NCI-H2171 treated with DMSO at 0.1 percent for 48 hours (cell line): ENCODE measurements at regions not wholly inside any gene's neighbourhood (a gene's known extent, or its start where the extent isn't known, plus 50 kb on each side); places are given as distances from the start of the nearest gene placed in this dataset.
"Not testable (repeated sequence)": the region's sequence is repeated elsewhere in the genome, so short reads cannot be mapped to it uniquely, and the experiment has no call there.

Experiments
- DNase-seq: peaks from one replicate; lab custom pipeline; 2025; lab: John Stamatoyannopoulos, UW

DNA sequence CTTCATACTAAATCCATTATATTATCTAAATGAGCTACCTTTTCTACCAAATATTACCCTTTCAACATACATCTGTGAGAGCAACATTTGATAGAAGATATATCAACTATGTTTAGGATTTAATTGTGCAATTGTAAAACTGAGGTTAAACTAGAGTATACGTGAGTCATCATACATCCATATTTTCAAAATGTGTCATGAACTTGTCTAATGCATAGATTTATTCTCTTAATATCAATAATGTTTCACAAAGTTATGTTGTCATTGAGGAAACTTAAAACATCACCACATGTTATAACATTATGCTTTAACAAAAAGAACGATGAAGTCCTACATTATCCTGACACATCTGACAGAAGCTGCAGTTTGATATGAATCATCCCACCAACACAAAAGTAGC lies 645.5 kb upstream of the NOVA1 start:
- no peak for DNase-seq

GRCh38 chr14:27245947-27246346 lies 648.1 kb upstream of the NOVA1 start:
- DNase-seq: no peak

GRCh38 chr14:27253966-27254365 lies 656.1 kb upstream of the NOVA1 start:
- DNase-seq: no peak

- no peak for DNase-seq
Observed at GRCh38 chr14:27256805-27257204, 659.0 kb upstream of the NOVA1 start.

DNA sequence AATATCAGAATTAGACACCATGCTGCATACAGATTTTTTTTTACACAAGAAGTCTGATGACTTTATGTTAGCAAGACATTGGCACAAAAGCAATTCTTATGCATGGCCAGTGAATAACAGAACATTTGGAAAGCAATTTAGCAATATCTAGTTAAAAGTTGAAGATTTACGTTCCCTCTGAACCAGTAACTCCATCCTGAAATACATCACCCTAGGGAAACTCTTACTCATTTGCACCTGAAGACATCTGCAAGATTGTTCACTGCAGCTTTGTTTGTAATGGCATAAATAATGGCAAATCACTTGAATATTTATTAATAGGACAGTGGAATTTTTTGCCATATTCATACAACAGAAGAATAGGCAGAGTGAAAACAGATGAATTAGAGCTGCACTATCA lies 670.0 kb upstream of the NOVA1 start:
- no peak for DNase-seq

- DNase-seq: no peak
Observed at GRCh38 chr14:27270716-27271115, 672.9 kb upstream of the NOVA1 start.

DNA sequence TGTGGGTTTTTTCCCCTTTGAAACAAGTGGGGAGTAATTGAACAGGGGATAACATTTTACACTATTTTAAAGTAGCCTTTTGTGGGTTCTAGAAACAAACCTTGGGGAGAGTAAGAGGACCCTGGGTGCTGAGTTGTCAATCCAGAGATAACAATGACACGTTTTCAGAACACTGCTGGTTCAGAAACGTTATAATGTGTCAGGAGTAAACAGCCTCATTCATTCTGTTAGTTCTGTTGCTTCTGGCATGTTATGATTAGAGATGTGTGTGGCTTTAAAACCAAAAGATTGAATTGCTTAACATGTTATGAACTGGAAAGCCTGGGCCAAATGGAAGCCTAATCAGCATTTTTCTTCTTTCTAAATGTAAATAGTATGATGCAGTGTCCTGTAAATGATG lies 680.5 kb upstream of the NOVA1 start:
- DNase-seq: no peak

GRCh38 chr14:27305441-27305945 lies 707.7 kb upstream of the NOVA1 start:
- no peak for DNase-seq

GRCh38 chr14:27312730-27313129 lies 714.9 kb upstream of the NOVA1 start:
- not testable (repeated sequence) for DNase-seq

DNA sequence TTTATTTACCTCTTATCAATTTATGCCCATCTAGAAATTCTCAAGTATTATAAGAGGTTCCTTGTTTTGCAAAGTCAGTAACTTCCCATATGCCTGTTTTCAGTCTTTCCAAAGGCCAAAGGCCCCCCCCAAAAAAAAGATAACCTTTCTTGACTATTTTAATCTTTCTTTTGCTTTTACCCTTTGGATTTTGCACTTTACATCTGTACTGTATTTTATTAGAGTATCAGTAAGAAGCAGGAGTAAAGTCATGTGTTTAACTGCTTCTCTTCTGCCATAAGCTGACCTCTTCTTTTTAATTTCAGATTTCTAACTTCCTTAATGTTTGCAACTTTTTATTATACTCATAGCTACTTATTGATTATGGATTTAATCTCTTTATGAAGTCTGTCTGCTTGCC lies 716.4 kb upstream of the NOVA1 start:
- no peak for DNase-seq

DNA sequence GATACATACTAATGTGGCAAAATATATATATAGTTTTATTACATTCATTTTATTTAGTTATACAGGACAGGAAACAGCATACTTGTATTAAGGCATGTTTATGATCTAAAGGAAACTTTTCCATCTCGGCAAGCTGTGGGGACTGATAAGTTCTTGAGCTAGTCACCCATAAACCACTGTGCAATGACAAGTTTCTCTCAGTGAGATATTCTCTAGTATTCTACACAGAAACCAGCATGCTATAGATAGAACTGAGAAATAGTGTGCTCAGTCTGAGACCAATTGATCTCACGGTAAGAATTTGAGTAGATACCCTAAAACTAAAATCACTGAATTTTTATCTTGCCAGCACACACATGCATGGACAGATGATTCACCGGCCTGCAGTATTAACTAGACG lies 717.6 kb upstream of the NOVA1 start:
- DNase-seq: no peak

GRCh38 chr14:27315947-27316346 lies 718.1 kb upstream of the NOVA1 start:
- DNase-seq: no peak

- DNase-seq: no peak
Observed at GRCh38 chr14:27318774-27319420, 721.1 kb upstream of the NOVA1 start.

GRCh38 chr14:27320261-27320660 lies 722.4 kb upstream of the NOVA1 start:
- no peak for DNase-seq

GRCh38 chr14:27327095-27327494 lies 729.3 kb upstream of the NOVA1 start:
- DNase-seq: no peak

DNA sequence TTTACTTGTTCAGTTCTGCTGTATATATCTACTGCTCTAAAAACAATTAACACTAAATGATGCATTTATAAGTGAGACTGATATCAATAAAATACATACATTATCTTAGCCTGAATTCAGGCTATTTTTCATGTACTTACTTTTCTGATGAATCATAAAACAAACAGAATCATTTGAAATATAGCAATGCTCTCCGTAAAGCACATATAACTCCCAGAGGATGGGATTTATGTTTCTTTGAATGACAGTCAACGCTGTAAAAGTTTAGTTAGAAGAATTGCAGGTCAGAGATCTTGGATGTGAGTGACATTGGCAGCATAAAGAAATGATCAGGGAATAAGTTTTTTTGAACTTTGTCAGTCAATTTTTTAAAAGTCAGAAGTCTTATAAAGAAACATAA lies 740.2 kb upstream of the NOVA1 start:
- no peak for DNase-seq

DNA sequence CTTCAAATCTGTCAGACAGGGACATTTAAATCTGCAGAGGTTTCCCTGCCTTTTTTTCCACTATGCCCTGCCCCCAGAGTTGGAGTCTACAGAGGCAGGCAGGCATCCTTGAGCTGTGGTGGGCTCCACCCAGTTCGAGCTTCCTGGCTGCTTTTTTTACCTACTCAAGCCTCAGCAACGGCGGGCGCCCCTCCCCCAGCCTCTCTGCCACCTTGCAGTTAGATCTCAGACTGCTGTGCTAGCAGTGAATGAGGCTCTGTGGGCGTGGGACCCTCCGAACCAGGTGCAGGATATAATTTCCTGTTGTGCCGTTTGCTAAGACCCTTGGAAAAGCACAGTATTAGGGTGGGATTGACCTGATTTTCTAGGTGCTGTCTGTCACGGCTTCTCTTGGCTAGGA lies 765.2 kb upstream of the NOVA1 start:
- DNase-seq: not testable (repeated sequence)

DNA sequence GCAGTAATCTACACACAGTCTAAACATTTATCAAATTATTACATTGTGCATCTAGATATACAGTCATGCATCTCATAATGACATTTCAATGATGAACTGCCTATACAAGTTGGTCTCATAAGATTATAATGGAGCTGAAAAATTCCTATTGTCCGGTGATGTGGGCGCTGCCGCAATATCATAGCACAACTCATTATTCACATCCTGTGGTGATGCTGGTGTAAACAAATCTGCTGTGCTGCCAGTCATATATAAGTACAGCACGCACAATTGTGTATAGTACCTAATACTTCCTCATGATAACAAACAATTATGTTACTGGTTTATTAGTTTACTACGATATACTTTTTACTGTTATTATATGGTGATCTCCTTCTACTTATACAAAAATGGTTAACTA lies 768.8 kb upstream of the NOVA1 start:
- no peak for DNase-seq

DNA sequence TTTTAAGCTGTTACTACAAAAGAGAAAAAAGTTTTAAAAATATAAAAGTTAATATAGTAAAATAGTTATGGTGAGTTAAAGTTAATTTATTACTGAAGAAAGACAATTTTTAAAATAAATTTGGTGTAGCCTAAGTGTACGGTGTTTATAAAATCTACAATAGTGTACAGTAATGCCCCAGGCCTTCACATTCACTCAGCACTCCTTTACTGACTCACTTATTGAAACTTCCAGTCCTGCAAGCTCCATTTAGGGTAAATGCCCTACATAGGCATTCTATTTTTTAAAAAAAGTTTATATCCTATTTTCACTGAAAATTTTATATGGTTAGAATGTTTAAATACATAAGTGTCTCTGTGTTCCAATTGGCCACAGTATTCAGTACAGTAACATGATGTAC lies 769.5 kb upstream of the NOVA1 start:
- no peak for DNase-seq

GRCh38 chr14:27370074-27370473 lies 772.2 kb upstream of the NOVA1 start:
- DNase-seq: no peak

DNA sequence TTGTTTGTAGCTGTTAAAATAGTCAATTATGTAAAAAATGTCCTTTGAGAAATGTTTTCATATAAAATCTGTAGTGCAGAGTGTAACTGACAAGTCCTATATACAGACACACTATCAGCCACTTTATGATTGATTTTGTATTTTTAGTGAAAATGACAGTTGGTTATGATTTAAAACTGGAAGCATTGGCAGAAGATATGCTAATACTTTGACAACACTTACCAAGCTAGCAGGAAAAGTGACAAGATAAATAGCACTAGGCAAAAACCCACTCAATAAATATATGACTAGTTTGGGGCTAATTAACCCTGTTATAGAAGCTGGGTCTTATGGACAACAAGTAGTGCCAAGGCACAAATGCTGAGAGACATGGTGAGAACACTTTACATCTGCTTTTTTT lies 772.9 kb upstream of the NOVA1 start:
- DNase-seq: no peak

GRCh38 chr14:27371209-27371608 lies 773.4 kb upstream of the NOVA1 start:
- no peak for DNase-seq

DNA sequence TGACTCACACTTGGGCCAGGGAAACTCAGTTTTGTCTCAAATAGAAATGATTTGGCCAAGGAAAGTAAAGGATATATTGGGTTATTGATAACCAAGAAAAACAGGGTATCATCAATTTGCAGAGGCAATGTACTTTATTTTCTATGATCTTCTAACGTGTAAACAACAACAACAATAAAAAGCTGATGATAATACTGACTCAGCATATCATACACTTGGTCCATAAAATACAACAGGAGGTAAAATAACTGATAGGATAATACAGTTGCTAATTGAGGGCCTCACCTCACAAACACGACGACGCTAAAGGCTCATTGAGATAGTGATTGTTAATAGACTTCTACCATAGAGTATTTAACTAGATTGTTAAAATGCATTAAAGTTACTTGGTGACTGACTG lies 774.0 kb upstream of the NOVA1 start:
- no peak for DNase-seq

GRCh38 chr14:27372771-27373170 lies 774.9 kb upstream of the NOVA1 start:
- no peak for DNase-seq

DNA sequence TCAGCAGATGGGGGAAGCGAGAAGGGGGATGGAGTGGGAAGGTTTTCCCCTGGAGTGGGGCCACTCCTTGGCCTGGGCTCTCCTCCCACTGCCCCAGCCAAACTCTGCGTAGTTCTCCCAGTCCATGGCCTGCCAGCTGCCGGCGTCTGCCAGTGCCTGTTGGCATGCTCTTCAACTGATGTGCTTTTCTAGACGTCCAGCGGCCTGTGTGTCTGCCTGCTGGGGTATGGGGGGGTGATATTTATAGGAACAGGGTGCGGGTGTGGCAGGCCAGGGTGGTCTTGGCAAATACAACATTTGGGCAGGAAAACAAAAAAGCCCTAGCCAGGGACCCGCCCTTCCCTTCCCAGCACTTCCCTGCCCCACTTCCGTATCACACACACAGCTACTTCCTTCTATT lies 786.3 kb upstream of the NOVA1 start:
- DNase-seq: no peak
